Common myeloid progenitor, CD34-positive (primary cell): ENCODE measurements at regions not wholly inside any gene's neighbourhood (a gene's known extent, or its start where the extent isn't known, plus 50 kb on each side); places are given as distances from the start of the nearest gene placed in this dataset.

Experiments
- CTCF ChIA-PET: fragments of 350-600 bp; sonication (Branson Sonifier 250); formaldehyde crosslinking; loops from one replicate; lab custom pipeline; 2021; ENCODE audit warnings: antibody characterized with exemption; lab: Charles Lee
- POLR2A ChIA-PET: fragments of 350-600 bp; sonication (Branson Sonifier 250); formaldehyde crosslinking; loops from one replicate; lab custom pipeline; 2021; ENCODE audit warnings: antibody characterized with exemption; lab: Charles Lee
- DNase-seq, 3 donors: peaks; one replicate each; pipeline versions ENCODE4 v3.0.0 to v3.0.0-alpha.2; 2013
- H3K27ac ChIP-seq, 2 experiments: 1 replicate in 1 of 2; 2 replicates in 1 of 2; pipeline ENCODE4 v1.7.0; 2013; ENCODE audit warnings: inconsistent platforms in 2 of 2, low read length in 2 of 2, mild to moderate bottlenecking in 2 of 2, low read depth in 1 of 2, moderate library complexity in 1 of 2; ENCODE audit not compliant: severe bottlenecking in 2 of 2, insufficient read depth in 1 of 2, poor library complexity in 1 of 2
- H3K27me3 ChIP-seq, 5 experiments: replicated peaks in 2 of 5; 1 replicate in 3 of 5; 2 replicates in 2 of 5; pipeline versions ENCODE4 v1.6.1 to v1.7.0; 2013; ENCODE audit warnings: low read length in 4 of 5, mild to moderate bottlenecking in 2 of 5, moderate library complexity in 2 of 5, inconsistent platforms in 1 of 5; ENCODE audit not compliant: insufficient read depth in 5 of 5, control insufficient read depth in 4 of 5
- H3K36me3 ChIP-seq, 4 experiments: 1 replicate in 2 of 4; 2 replicates in 2 of 4; pipeline versions ENCODE4 v1.6.1 to v1.7.0; 2013; ENCODE audit warnings: low read length in 3 of 4, control low read depth in 1 of 4, mild to moderate bottlenecking in 1 of 4; ENCODE audit not compliant: control insufficient read depth in 4 of 4, insufficient read depth in 4 of 4
- H3K4me1 ChIP-seq, 4 experiments: 1 replicate in 3 of 4; 2 replicates in 1 of 4; pipeline versions ENCODE4 v1.6.1 to v1.7.1; 2013; ENCODE audit warnings: low read length in 3 of 4, mild to moderate bottlenecking in 3 of 4, control low read depth in 1 of 4, inconsistent platforms in 1 of 4, moderate library complexity in 1 of 4; ENCODE audit not compliant: control insufficient read depth in 4 of 4, insufficient read depth in 4 of 4; ENCODE audit errors: control extremely low read depth in 1 of 4
- H3K4me3 ChIP-seq, 7 experiments: 1 replicate in 4 of 7; 2 replicates in 3 of 7; pipeline versions ENCODE4 v1.5.1 to v1.7.0; 2013; ENCODE audit warnings: mild to moderate bottlenecking in 7 of 7, low read length in 6 of 7, moderate library complexity in 6 of 7, inconsistent platforms in 2 of 7, low read depth in 2 of 7, control low read depth in 1 of 7; ENCODE audit not compliant: insufficient read depth in 4 of 7, control insufficient read depth in 1 of 7; ENCODE audit errors: extremely low read depth in 1 of 7
- H3K9me3 ChIP-seq, 5 experiments: 1 replicate in 4 of 5; 2 replicates in 1 of 5; pipeline versions ENCODE4 v1.6.1 to v1.7.1; 2013; ENCODE audit warnings: low read length in 4 of 5, mild to moderate bottlenecking in 2 of 5, inconsistent platforms in 1 of 5, low read depth in 1 of 5, moderate library complexity in 1 of 5; ENCODE audit not compliant: control insufficient read depth in 4 of 5, insufficient read depth in 2 of 5; ENCODE audit errors: control extremely low read depth in 1 of 5
- WGBS: methylation state at CpG from one replicate; pipeline ENCODE4 v1.1.5; 2013; ENCODE audit not compliant: insufficient coverage; 5-methylcytosine and 5-hydroxymethylcytosine counted together

DNA sequence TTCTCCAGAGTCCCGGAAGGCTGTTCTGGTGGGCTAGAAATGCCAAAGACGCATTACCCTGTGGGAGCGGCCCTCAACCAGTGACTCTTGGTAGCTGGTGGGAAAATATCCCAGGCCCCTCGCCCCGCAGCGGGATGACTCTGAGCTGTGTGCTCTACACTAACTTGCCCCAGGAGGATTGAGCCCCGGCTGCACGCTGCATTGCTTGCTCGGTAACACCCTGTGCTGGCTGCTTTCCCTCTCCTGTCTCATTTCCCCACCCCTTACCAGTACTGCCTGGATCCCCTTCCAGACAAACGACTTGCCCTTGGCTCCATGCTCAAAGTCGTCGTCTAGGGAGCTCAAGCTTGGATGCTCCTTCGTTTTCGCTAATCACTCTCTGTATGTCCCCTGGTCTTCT, 411.8 kb upstream of the SULF2 start:
- Histone ChIP-seq H3K4me1 (no peaks in the 10 kb centered on the region), H3K27ac (no peak overlapping the region), H3K9me3 (no peaks in the 10 kb centered on the region), H3K4me3 (no peak overlapping the region), H3K36me3 (no peaks in the 10 kb centered on the region), H3K27me3 (peaks cover 0 to 2% (median 0%) of the 10 kb centered on the region in 5 experiments)
- POLR2A ChIA-PET: no interaction called here
- no peak for DNase-seq
- 95% methylated on average over 14 of the region's 14 CpGs for WGBS
- CTCF ChIA-PET: no interaction called here

DNA sequence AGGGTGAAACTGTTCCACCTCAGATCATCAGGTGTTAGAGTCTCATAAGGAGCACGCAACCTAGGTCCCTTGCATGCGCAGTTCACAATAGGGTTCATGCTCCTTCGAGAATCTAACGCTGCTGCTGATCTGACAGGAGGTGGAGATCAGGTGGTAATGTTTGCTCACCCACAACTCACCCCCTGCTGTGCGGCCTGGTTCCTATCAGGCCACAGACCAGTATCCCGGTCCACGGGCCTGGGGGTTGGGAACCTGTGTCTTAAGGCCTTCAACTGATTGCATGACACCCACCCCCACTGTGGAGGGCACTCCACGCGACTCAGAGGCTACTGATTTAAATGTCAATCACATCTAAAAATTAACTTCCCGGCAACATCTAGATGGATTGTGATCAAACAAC, 411.2 kb upstream of the SULF2 start:
- ChIA-PET POLR2A (no interaction called here), CTCF (no interaction called here)
- no peak overlapping the region for H3K27ac ChIP-seq
- H3K9me3 ChIP-seq: no peaks in the 10 kb centered on the region
- no peaks in the 10 kb centered on the region for H3K4me1 ChIP-seq
- no peak overlapping the region for H3K4me3 ChIP-seq
- H3K27me3 ChIP-seq: peaks cover 0 to 2% (median 0%) of the 10 kb centered on the region in 5 experiments
- WGBS: 88% methylated on average over 9 of the region's 10 CpGs
- H3K36me3 ChIP-seq: no peaks in the 10 kb centered on the region
- no peak for DNase-seq

DNA sequence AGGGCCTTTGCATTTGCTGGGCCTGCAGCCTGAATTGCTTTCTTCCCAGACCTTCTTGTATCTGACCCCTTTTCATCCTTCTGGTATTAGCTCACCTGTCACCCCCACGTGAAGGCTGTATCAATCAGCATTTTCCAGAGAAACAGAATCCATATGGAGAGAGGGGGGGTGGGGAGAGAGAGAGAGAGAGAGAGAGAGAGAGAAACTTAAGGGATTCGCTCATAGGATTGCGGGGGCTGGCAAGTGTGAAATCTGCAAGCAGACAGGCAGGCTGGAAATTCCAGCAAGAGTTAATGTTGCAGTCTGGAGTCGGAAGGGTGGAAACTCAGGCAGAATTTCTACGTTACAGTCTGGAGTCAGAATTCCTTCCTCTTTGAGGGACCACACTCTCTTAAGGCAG, 410.7 kb upstream of the SULF2 start:
- Histone ChIP-seq H3K4me3 (no peak overlapping the region), H3K27me3 (peaks cover 0 to 2% (median 0%) of the 10 kb centered on the region in 5 experiments), H3K27ac (no peak overlapping the region), H3K4me1 (no peaks in the 10 kb centered on the region), H3K9me3 (no peaks in the 10 kb centered on the region), H3K36me3 (no peaks in the 10 kb centered on the region)
- DNase-seq: no peak
- WGBS: 74% methylated on average over 3 of the region's 5 CpGs
- ChIA-PET POLR2A (no interaction called here), CTCF (no interaction called here)

DNA sequence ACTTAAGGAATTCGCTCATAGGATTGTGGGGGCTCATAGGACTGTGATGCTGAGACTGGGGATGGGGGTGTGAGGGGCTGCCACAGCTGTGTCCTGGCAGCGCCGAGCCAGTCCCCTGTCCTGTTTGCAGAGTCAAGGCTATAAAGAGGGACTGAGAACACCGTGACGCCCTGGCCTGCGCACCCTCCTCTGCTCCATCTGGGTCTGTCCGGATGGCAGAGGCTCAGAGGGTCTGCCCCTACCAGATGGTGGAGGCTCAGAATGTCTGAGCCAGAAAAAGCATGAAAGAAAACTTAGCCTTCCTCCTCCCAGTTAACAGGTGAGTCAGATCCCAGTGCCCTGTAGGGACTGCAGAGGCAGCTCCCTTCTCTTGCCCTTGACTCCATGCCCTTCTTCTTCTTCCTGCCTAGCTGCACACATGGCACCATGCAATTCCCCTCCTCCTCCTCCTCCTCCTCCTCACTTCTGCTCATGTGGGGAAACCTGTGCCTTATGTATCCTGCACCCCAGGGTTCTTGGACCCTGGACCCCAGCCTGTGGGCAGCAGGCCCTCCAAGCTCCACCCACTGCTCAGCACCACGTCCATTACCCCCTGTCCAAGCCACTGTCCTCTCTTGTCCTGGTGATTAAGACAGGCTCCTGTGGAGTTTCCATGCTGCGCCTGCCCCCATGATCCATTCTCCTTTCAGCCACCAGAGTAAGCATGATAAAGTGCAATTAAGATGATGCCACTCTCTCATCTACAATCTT, 410.0 kb upstream of the SULF2 start:
- ChIA-PET CTCF (no interaction called here), POLR2A (no interaction called here)
- Histone ChIP-seq H3K27ac (no peak overlapping the region), H3K27me3 (peaks cover 0 to 2% (median 0%) of the 10 kb centered on the region in 5 experiments), H3K9me3 (no peaks in the 10 kb centered on the region), H3K4me1 (no peaks in the 10 kb centered on the region), H3K4me3 (no peak overlapping the region), H3K36me3 (no peaks in the 10 kb centered on the region)
- DNase-seq: no peak
- 98% methylated on average over 8 of the region's 9 CpGs for WGBS

DNA sequence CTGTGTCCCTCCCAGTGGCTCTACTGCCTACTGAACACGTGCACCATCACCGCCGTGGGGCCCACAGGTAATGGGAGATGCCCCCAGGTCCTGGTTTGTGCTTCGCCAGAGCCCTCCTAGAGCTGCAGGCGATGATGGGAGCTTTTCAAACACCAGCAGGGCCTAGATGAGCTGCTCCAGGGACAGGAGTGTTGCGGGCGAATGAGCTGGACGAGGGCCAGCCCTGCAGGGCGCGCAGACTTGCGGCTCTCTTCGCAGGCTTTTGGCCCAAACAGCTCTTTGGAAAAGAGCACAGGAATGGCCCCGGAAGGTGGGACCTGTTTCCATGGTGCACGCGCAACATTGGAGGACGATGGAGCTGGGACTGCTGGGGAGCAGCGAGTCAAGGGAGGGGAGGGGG, 409.3 kb upstream of the SULF2 start:
- ChIA-PET CTCF (no interaction called here), POLR2A (no interaction called here)
- Histone ChIP-seq H3K4me3 (no peak overlapping the region), H3K36me3 (no peaks in the 10 kb centered on the region), H3K27ac (no peak overlapping the region), H3K9me3 (no peaks in the 10 kb centered on the region), H3K27me3 (peaks cover 0 to 5% (median 2%) of the 10 kb centered on the region in 5 experiments), H3K4me1 (no peaks in the 10 kb centered on the region)
- WGBS: 97% methylated on average over 15 of the region's 17 CpGs
- no peak for DNase-seq

DNA sequence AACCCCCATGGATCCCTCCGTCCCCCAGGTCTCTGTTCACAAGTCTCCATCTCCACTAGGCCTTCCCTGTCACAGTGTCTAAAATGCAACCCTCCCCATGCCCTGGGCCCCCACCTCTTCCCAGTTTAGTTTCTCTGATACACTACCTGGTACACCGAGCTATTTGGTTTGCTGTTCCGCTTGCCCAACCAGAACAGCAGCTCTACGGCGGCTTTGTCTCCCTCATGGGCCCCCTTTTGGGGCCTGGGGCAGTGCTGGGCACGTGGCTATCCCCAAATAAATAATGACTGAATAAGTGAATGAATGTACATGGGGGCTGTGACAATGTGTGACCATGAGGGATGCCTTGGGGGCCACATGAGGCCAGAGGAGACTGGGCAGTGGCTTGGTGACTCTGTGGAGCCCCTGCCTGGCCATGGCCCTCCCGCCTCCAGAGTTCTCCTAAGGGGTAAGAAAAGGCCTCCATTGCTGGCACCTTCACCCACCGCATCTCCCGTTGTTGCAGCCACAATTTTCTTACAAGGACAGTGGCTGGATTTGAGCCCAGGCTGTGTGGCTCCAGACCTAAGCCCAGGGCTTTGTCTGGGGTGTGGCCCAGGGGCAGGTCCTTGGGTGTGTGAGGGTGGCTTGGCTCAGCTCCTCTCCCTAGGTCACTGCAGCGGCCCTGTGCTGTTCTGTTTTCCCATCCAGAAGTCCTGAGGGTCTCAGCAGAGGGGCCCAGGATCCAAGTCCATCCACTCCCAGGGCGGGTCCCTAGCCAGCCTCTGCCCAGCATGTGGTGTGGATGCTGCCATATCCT, 408.5 kb upstream of the SULF2 start:
- DNase-seq: no peak
- H3K4me1 ChIP-seq: no peaks in the 10 kb centered on the region
- no peak overlapping the region for H3K27ac ChIP-seq
- H3K36me3 ChIP-seq: no peaks in the 10 kb centered on the region
- no peak overlapping the region for H3K4me3 ChIP-seq
- ChIA-PET CTCF (no interaction called here), POLR2A (no interaction called here)
- peaks cover 0 to 5% (median 2%) of the 10 kb centered on the region in 5 experiments for H3K27me3 ChIP-seq
- H3K9me3 ChIP-seq: peaks cover 0 to 1% (median 0%) of the 10 kb centered on the region in 5 experiments
- 94% methylated on average over 6 of the region's 11 CpGs for WGBS

DNA sequence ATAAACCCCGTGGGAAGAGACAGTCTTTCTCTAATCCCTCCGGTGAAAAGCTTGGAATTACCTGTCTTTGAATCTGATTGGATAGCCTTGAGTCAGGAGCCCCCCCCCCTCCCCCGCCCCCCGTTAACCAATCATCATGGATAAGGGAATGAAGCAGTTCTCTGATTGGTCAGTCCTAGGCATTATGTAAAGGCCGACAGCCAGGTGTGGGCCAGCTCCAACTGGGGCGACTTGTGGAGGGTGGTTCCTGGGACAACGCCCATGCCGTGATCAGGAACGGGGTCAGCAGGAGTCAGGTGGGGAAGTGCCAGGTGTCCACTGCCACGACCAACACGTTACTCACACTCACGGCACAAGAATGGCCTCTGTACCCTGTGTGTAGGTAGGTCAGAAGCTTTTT, 406.8 kb upstream of the SULF2 start:
- ChIA-PET CTCF (no interaction called here), POLR2A (no interaction called here)
- Histone ChIP-seq H3K9me3 (peaks cover 0 to 2% (median 0%) of the 10 kb centered on the region in 5 experiments), H3K27me3 (peaks cover 0 to 2% (median 2%) of the 10 kb centered on the region in 5 experiments), H3K4me1 (no peaks in the 10 kb centered on the region), H3K36me3 (no peaks in the 10 kb centered on the region), H3K4me3 (no peak overlapping the region), H3K27ac (no peak overlapping the region)
- WGBS: 95% methylated on average over 6 of the region's 12 CpGs
- no peak for DNase-seq
